Gastroesophageal sphincter (tissue), 3 donors: ENCODE measurements at regions not wholly inside any gene's neighbourhood (a gene's known extent, or its start where the extent isn't known, plus 50 kb on each side); places are given as distances from the start of the nearest gene placed in this dataset.

Experiments used
- CTCF ChIP-seq, 4 experiments: fragments of 200-600 bp in 2 of 4; fragments of 450-650 bp in 2 of 4; sonication (generic) in 1 of 4; IDR thresholded peaks; one replicate each; pipeline ENCODE4 v1.5.1; 2017 to 2019; ENCODE audit warnings: antibody characterized with exemption in 4 of 4, mild to moderate bottlenecking in 2 of 4, moderate library complexity in 2 of 4
- POLR2A ChIP-seq, 2 donors: fragments of 450-650 bp; IDR thresholded peaks; one replicate each; pipeline ENCODE4 v1.6.1; 2017; ENCODE audit warnings: antibody characterized with exemption in 2 of 2, mild to moderate bottlenecking in 2 of 2, moderate library complexity in 1 of 2

- no peak for TF ChIP-seq POLR2A (IDR thresholded peaks at IDR 0.05)
- no peak for TF ChIP-seq CTCF (IDR thresholded peaks at IDR 0.05)
Observed at GRCh38 chr1:243938208-243938607, 88.2 kb upstream of the AKT3 start.
